ENCODE measurements at regions not wholly inside any gene's neighbourhood (a gene's known extent, or its start where the extent isn't known, plus 50 kb on each side); places are given as distances from the start of the nearest gene placed in this dataset.

GRCh38 chr2:2575181-2575577 is 244.1 kb upstream of the MYT1L start:
- no peak overlapping the region for H2AFZ ChIP-seq (ENCODE audit: insufficient read depth, low read depth, low read length, poor library complexity, severe bottlenecking)
- no peaks in the 10 kb centered on the region for H3K79me2 ChIP-seq (ENCODE audit: control insufficient read depth, insufficient read depth, low read length)
- no peaks in the 10 kb centered on the region for H3K36me3 ChIP-seq (replicated peaks in 1 of 2; ENCODE audit: control extremely low read depth in 1 of 2, control insufficient read depth in 1 of 2, extremely low read depth in 1 of 2, insufficient read depth in 2 of 2, low read length in 1 of 2)
- no peak overlapping the region for H3K4me3 Mint-ChIP-seq
- no peak overlapping the region for H3K4me3 ChIP-seq (ENCODE audit: control extremely low read depth in 1 of 5, extremely low read depth in 1 of 5, insufficient read depth in 1 of 5, low read depth in 2 of 5, low read length in 4 of 5)
- no peaks in the 10 kb centered on the region for H3K27me3 ChIP-seq (replicated peaks in 1 of 4; ENCODE audit: control extremely low read depth in 1 of 4, control insufficient read depth in 3 of 4, insufficient read depth in 4 of 4, low read length in 3 of 4)
- 98% methylated on average over 10 of the region's 10 CpGs for WGBS (ENCODE audit: insufficient coverage)
- no peaks in the 10 kb centered on the region for H3K4me1 Mint-ChIP-seq
- no peaks in the 10 kb centered on the region for H3K9me3 Mint-ChIP-seq (ENCODE audit: insufficient read depth)
- H3K27ac Mint-ChIP-seq, result no peak overlapping the region
- TF ChIP-seq CTCF (IDR thresholded peaks at IDR 0.05) (no peak), EZH2 (IDR thresholded peaks at IDR 0.05; ENCODE audit: borderline replicate concordance, insufficient read depth, low read depth, low read length, poor library complexity, severe bottlenecking) (no peak)
- DNase-seq, result no peak
- no peak overlapping the region for H3K27ac ChIP-seq (ENCODE audit: low read length in 2 of 2)
- no peaks in the 10 kb centered on the region for H3K4me1 ChIP-seq (ENCODE audit: control insufficient read depth in 2 of 2, insufficient read depth in 2 of 2, low read length in 2 of 2)
- no peaks in the 10 kb centered on the region for H4K20me1 ChIP-seq (ENCODE audit: control insufficient read depth, insufficient read depth, low read length, poor library complexity, severe bottlenecking)
- H3K27me3 Mint-ChIP-seq, result no peaks in the 10 kb centered on the region
- ChIA-PET POLR2A (no interaction called here), CTCF (no interaction called here)
- H3K9me3 ChIP-seq (ENCODE audit: control extremely low read depth in 1 of 3, control insufficient read depth in 2 of 3, insufficient read depth in 1 of 3, low read length in 2 of 3), result peaks cover 0 to 33% (median 0%) of the 10 kb centered on the region in 3 donors
- no peak for ATAC-seq (ENCODE audit: low read depth)
- no peak overlapping the region for H3K4me2 ChIP-seq (replicated peaks; ENCODE audit: low read depth, low read length, poor library complexity, severe bottlenecking)
- intact Hi-C loops (cut with micrococcal nuclease), result no loop called here
- no peak overlapping the region for H3K9ac ChIP-seq (ENCODE audit: low read length)

DNA sequence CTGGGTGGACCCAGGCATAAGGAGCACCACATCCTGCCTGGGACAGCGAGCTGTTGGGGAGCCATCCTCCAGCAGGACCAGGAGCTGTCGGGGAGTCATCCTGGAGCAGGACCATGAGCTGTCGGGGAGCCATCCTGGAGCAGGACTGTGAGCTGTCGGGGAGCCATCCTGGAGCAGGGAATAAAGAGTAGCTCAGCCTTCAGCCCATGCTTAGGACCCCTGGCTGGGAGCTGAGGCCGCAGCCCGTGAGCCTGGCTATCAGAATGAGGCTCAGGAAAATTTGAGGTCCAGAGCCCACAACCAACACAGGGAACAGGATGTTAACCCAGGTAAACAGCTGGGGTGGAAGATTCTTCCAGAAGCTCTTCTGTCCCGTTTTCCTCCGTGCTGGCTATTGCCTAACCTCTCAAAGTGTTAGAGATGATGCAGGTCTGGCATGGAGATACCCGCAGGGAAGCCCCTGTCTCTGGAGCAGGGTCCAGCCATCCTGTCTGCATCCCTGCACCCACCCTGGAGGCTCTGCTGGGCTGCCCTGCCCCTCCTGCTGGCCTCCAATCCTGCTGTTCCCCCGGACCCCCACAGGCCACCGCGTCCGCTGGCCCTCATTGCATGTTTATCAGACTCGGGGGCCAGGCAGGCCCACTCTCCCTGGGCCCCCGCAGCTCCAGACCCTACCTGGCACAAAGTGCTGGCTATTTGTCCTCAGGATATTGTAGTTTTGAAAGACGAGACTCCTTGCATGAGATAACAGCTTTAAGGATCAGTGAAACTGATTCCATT is 243.5 kb upstream of the MYT1L start:
- H3K4me2 ChIP-seq (replicated peaks; ENCODE audit: low read depth, low read length, poor library complexity, severe bottlenecking), result no peak overlapping the region
- no peak overlapping the region for H3K9ac ChIP-seq (ENCODE audit: low read length)
- H3K27me3 ChIP-seq (replicated peaks in 1 of 4; ENCODE audit: control extremely low read depth in 1 of 4, control insufficient read depth in 3 of 4, insufficient read depth in 4 of 4, low read length in 3 of 4), result no peaks in the 10 kb centered on the region
- no peaks in the 10 kb centered on the region for H3K9me3 Mint-ChIP-seq (ENCODE audit: insufficient read depth)
- TF ChIP-seq EZH2 (IDR thresholded peaks at IDR 0.05; ENCODE audit: borderline replicate concordance, insufficient read depth, low read depth, low read length, poor library complexity, severe bottlenecking) (no peak), CTCF (IDR thresholded peaks at IDR 0.05) (no peak)
- intact Hi-C loops (cut with micrococcal nuclease), result no loop called here
- no peak overlapping the region for H2AFZ ChIP-seq (ENCODE audit: insufficient read depth, low read depth, low read length, poor library complexity, severe bottlenecking)
- POLR2A ChIA-PET, result no interaction called here
- no peaks in the 10 kb centered on the region for H3K27me3 Mint-ChIP-seq
- DNase-seq (no peak), ATAC-seq (ENCODE audit: low read depth) (no peak)
- H3K4me3 Mint-ChIP-seq, result no peak overlapping the region
- CTCF ChIA-PET, result no interaction called here
- peaks cover 0 to 33% (median 0%) of the 10 kb centered on the region in 3 donors for H3K9me3 ChIP-seq (ENCODE audit: control extremely low read depth in 1 of 3, control insufficient read depth in 2 of 3, insufficient read depth in 1 of 3, low read length in 2 of 3)
- H3K4me1 ChIP-seq (ENCODE audit: control insufficient read depth in 2 of 2, insufficient read depth in 2 of 2, low read length in 2 of 2), result no peaks in the 10 kb centered on the region
- no peaks in the 10 kb centered on the region for H3K4me1 Mint-ChIP-seq
- H3K79me2 ChIP-seq (ENCODE audit: control insufficient read depth, insufficient read depth, low read length), result no peaks in the 10 kb centered on the region
- no peak overlapping the region for H3K27ac Mint-ChIP-seq
- H3K4me3 ChIP-seq (ENCODE audit: control extremely low read depth in 1 of 5, extremely low read depth in 1 of 5, insufficient read depth in 1 of 5, low read depth in 2 of 5, low read length in 4 of 5), result no peak overlapping the region
- no peaks in the 10 kb centered on the region for H4K20me1 ChIP-seq (ENCODE audit: control insufficient read depth, insufficient read depth, low read length, poor library complexity, severe bottlenecking)
- H3K27ac ChIP-seq (ENCODE audit: low read length in 2 of 2), result no peak overlapping the region
- 92% methylated on average over 14 of the region's 16 CpGs for WGBS (ENCODE audit: insufficient coverage)
- no peaks in the 10 kb centered on the region for H3K36me3 ChIP-seq (replicated peaks in 1 of 2; ENCODE audit: control extremely low read depth in 1 of 2, control insufficient read depth in 1 of 2, extremely low read depth in 1 of 2, insufficient read depth in 2 of 2, low read length in 1 of 2)
